H1 (cell line): ENCODE measurements at regions not wholly inside any gene's neighbourhood (a gene's known extent, or its start where the extent isn't known, plus 50 kb on each side); places are given as distances from the start of the nearest gene placed in this dataset.
A peak's percentile ranks its signal among the peaks of the same experiment; 100 is the strongest.

Experiments
- CTCF ChIA-PET: fragments of 300-600 bp; sonication (Branson Sonifier 250); formaldehyde crosslinking; loops from one replicate; lab custom pipeline; 2021; ENCODE audit not compliant: partially characterized antibody; lab: Charles Lee
- POLR2A ChIA-PET: fragments of 300-600 bp; sonication (Branson Sonifier 250); formaldehyde crosslinking; loops from one replicate; lab custom pipeline; 2021; ENCODE audit warnings: inconsistent platforms; ENCODE audit not compliant: partially characterized antibody; lab: Charles Lee
- DNase-seq, 2 experiments: peaks; one replicate each; pipeline versions ENCODE4 v3.0.0 to v3.0.0-alpha.2; 2010 to 2022; ENCODE audit warnings: low spot score in 2 of 2, low read depth in 1 of 2, mixed read lengths in 1 of 2
- FAIRE-seq: peaks from 2 replicates; lab custom pipeline; 2011; peaks lifted over from hg19 to GRCh38; lab: Jason Lieb, UNC
- H2AFZ ChIP-seq: 2 replicates; pipeline ENCODE4 v1.8.1; 2012; ENCODE audit warnings: low read length, inconsistent platforms
- H2AK5ac ChIP-seq: 2 replicates; pipeline ENCODE4 v1.6.1; 2013; ENCODE audit warnings: low read depth, low read length
- H2BK120ac ChIP-seq: replicated peaks from 2 replicates; pipeline ENCODE3; 2013; ENCODE audit warnings: low read depth, low read length, inconsistent platforms
- H2BK12ac ChIP-seq: 2 replicates; pipeline ENCODE4 v1.6.1; 2013; ENCODE audit warnings: low read depth, low read length
- H2BK15ac ChIP-seq: 2 replicates; pipeline ENCODE4 v1.6.1; 2013; ENCODE audit warnings: low read length
- H2BK20ac ChIP-seq: 2 replicates; pipeline ENCODE4 v1.6.1; 2013; ENCODE audit warnings: low read length
- H2BK5ac ChIP-seq: 2 replicates; pipeline ENCODE4 v1.6.1; 2013; ENCODE audit warnings: low read depth, low read length
- H3K14ac ChIP-seq: 2 replicates; pipeline ENCODE4 v1.6.1; 2013; ENCODE audit warnings: inconsistent platforms; ENCODE audit not compliant: insufficient read length
- H3K18ac ChIP-seq: 2 replicates; pipeline ENCODE4 v1.6.1; 2013; ENCODE audit warnings: low read length; ENCODE audit errors: extremely low read depth
- H3K23ac ChIP-seq: 2 replicates; pipeline ENCODE4 v1.6.1; 2013; ENCODE audit warnings: inconsistent platforms; ENCODE audit not compliant: insufficient read length
- H3K23me2 ChIP-seq: 2 replicates; pipeline ENCODE4 v1.6.1; 2013; ENCODE audit warnings: low read depth, low read length
- H3K27ac ChIP-seq: 2 replicates; pipeline ENCODE4 v1.6.1; 2011; ENCODE audit warnings: low read depth, low read length, inconsistent platforms
- H3K27me3 ChIP-seq, 4 experiments: replicated peaks in 1 of 4; 1 replicate in 1 of 4; 2 replicates in 3 of 4; pipeline versions ENCODE4 v1.6.1 to v1.8.1; 2011 to 2013; ENCODE audit warnings: low read length in 3 of 4, mild to moderate bottlenecking in 3 of 4, inconsistent platforms in 2 of 4, mixed read lengths in 2 of 4, moderate library complexity in 1 of 4; ENCODE audit not compliant: control insufficient read depth in 3 of 4, insufficient read depth in 3 of 4; ENCODE audit errors: extremely low read depth in 1 of 4
- H3K36me3 ChIP-seq, 4 experiments: 2 replicates each; pipeline versions ENCODE4 v1.6.1 to v1.8.1; 2011 to 2013; ENCODE audit warnings: mild to moderate bottlenecking in 4 of 4, low read length in 3 of 4, moderate library complexity in 2 of 4, control low read depth in 1 of 4, inconsistent platforms in 1 of 4; ENCODE audit not compliant: insufficient read depth in 4 of 4, control insufficient read depth in 2 of 4
- H3K4ac ChIP-seq: replicated peaks from 2 replicates; pipeline ENCODE3; 2013; ENCODE audit warnings: low read length, low read depth, mixed read lengths, inconsistent platforms; ENCODE audit not compliant: insufficient read length
- H3K4me1 ChIP-seq, 4 experiments: replicated peaks in 1 of 4; 1 replicate in 1 of 4; 2 replicates in 3 of 4; pipeline versions ENCODE4 v1.6.1 to v1.8.1; 2011 to 2013; ENCODE audit warnings: low read length in 3 of 4, inconsistent platforms in 2 of 4, mixed read lengths in 1 of 4; ENCODE audit not compliant: insufficient read depth in 4 of 4, control insufficient read depth in 3 of 4
- H3K4me2 ChIP-seq, 2 experiments: 2 replicates each; pipeline versions ENCODE4 v1.6.1 to v1.8.1; 2011 to 2013; ENCODE audit warnings: low read depth in 2 of 2, low read length in 2 of 2, control low read depth in 1 of 2, inconsistent platforms in 1 of 2, mild to moderate bottlenecking in 1 of 2; ENCODE audit not compliant: insufficient read depth in 1 of 2
- H3K4me3 ChIP-seq, 4 experiments: fragments of 200-600, 300-600 bp in 1 of 4; sonication (generic), shearing (Covaris generic), sonication (Bioruptor Twin) in 1 of 4; 2 replicates each; pipeline versions ENCODE4 v1.5.1 to v1.8.1; 2011 to 2016; ENCODE audit warnings: low read length in 4 of 4, low read depth in 3 of 4, control low read depth in 2 of 4, inconsistent platforms in 2 of 4, mild to moderate bottlenecking in 2 of 4, mixed read lengths in 1 of 4, moderate library complexity in 1 of 4; ENCODE audit not compliant: insufficient read depth in 2 of 4; ENCODE audit errors: extremely low read depth in 1 of 4
- H3K56ac ChIP-seq: replicated peaks from 2 replicates; pipeline ENCODE3; 2013; ENCODE audit warnings: low read depth, mild to moderate bottlenecking, mixed read lengths, low read length, inconsistent platforms; ENCODE audit not compliant: insufficient read length
- H3K79me1 ChIP-seq: 2 replicates; pipeline ENCODE4 v1.6.1; 2013; ENCODE audit warnings: low read depth, low read length, control low read depth
- H3K79me2 ChIP-seq, 2 experiments: 2 replicates each; pipeline versions ENCODE4 v1.6.1 to v1.8.1; 2012 to 2013; ENCODE audit warnings: low read length in 2 of 2, mild to moderate bottlenecking in 2 of 2, inconsistent platforms in 1 of 2; ENCODE audit not compliant: insufficient read depth in 2 of 2, control insufficient read depth in 1 of 2
- H3K9ac ChIP-seq, 4 experiments: replicated peaks in 1 of 4; 1 replicate in 1 of 4; 2 replicates in 3 of 4; pipeline versions ENCODE4 v1.6.1 to v1.8.1; 2011 to 2013; ENCODE audit warnings: low read depth in 3 of 4, low read length in 3 of 4, control low read depth in 2 of 4, mild to moderate bottlenecking in 2 of 4, moderate library complexity in 2 of 4, inconsistent platforms in 1 of 4; ENCODE audit errors: extremely low read depth in 1 of 4
- H3K9me3 ChIP-seq, 2 experiments: 2 replicates each; pipeline versions ENCODE4 v1.6.1 to v1.8.1; 2012 to 2013; ENCODE audit warnings: mild to moderate bottlenecking in 2 of 2, moderate library complexity in 2 of 2, control low read depth in 1 of 2, inconsistent platforms in 1 of 2, low read depth in 1 of 2, low read length in 1 of 2, mixed read lengths in 1 of 2; ENCODE audit not compliant: insufficient read depth in 2 of 2
- H4K20me1 ChIP-seq, 2 experiments: replicated peaks in 1 of 2; 2 replicates each; pipeline versions ENCODE3 to v1.8.1; 2011 to 2013; ENCODE audit warnings: inconsistent platforms in 2 of 2, low read length in 2 of 2, mild to moderate bottlenecking in 1 of 2; ENCODE audit not compliant: insufficient read depth in 2 of 2, control insufficient read depth in 1 of 2
- H4K5ac ChIP-seq: 2 replicates; pipeline ENCODE4 v1.6.1; 2013; ENCODE audit warnings: low read length, low read depth, mixed read lengths, inconsistent platforms; ENCODE audit not compliant: insufficient read length
- H4K8ac ChIP-seq: 2 replicates; pipeline ENCODE4 v1.8.0; 2013; ENCODE audit warnings: mild to moderate bottlenecking, moderate library complexity, low read length, inconsistent platforms; ENCODE audit not compliant: insufficient read depth; ENCODE audit errors: extremely low read depth
- H4K91ac ChIP-seq: replicated peaks from 2 replicates; pipeline ENCODE3; 2013; ENCODE audit warnings: low read length, mixed read lengths, inconsistent platforms; ENCODE audit not compliant: insufficient read length
- CHD2 ChIP-seq: IDR thresholded peaks from 2 replicates; pipeline ENCODE4 v1.6.1; 2012; ENCODE audit warnings: low read length, improper control_type of control experiment
- HDAC2 ChIP-seq, 2 experiments: fragments of 300-600 bp in 1 of 2; sonication (generic) in 1 of 2; IDR thresholded peaks; 2 replicates each; pipeline ENCODE4 v1.6.1; 2011 to 2012; ENCODE audit warnings: low read depth in 2 of 2, low read length in 2 of 2, mild to moderate bottlenecking in 2 of 2, moderate library complexity in 2 of 2, borderline replicate concordance in 1 of 2, inconsistent platforms in 1 of 2
- HDAC6 ChIP-seq: IDR thresholded peaks from one replicate; pipeline ENCODE4 v1.7.1; 2012; ENCODE audit warnings: low read depth, mild to moderate bottlenecking, inconsistent platforms, low read length, moderate library complexity
- KDM4A ChIP-seq: IDR thresholded peaks from one replicate; pipeline ENCODE4 v1.7.1; 2012; ENCODE audit warnings: low read depth, mild to moderate bottlenecking, moderate library complexity, low read length, inconsistent platforms; ENCODE audit not compliant: severe bottlenecking
- MAFK ChIP-seq: IDR thresholded peaks from 2 replicates; pipeline ENCODE4 v1.6.1; 2012; ENCODE audit warnings: low read depth, mild to moderate bottlenecking, improper control_type of control experiment, low read length
- POLR2A ChIP-seq, 2 experiments: IDR thresholded peaks; 1 replicate in 1 of 2; 2 replicates in 1 of 2; pipeline ENCODE4 v1.6.1; 2011; ENCODE audit warnings: low read depth in 2 of 2, low read length in 2 of 2, mild to moderate bottlenecking in 2 of 2; ENCODE audit errors: control extremely low read depth in 1 of 2
- SP4 ChIP-seq: IDR thresholded peaks from 2 replicates; pipeline ENCODE4 v1.6.1; 2012; ENCODE audit warnings: low read length, inconsistent platforms
- TAF1 ChIP-seq: IDR thresholded peaks from 2 replicates; pipeline ENCODE4 v1.6.1; 2011; ENCODE audit warnings: mild to moderate bottlenecking, low read depth, low read length
- YY1 ChIP-seq: IDR thresholded peaks from 2 replicates; pipeline ENCODE4 v1.6.1; 2011; ENCODE audit warnings: low read depth, mild to moderate bottlenecking, low read length
- WGBS, 2 experiments: shearing (Covaris generic) in 1 of 2; methylation state at CpG; one replicate each; pipeline versions ENCODE4 v1.1.6 to v1.1.7; 2013 to 2015; ENCODE audit warnings: low lambda C conversion rate in 2 of 2, mixed read lengths in 2 of 2, inconsistent platforms in 1 of 2, low coverage in 1 of 2, missing lambda C conversion rate in 1 of 2; ENCODE audit not compliant: insufficient replicate concordance in 2 of 2, insufficient coverage in 1 of 2, insufficient read length in 1 of 2; ENCODE audit errors: extremely low coverage in 1 of 2, missing lambda C conversion rate in 1 of 2; 5-methylcytosine and 5-hydroxymethylcytosine counted together

GRCh38 chr4:123844374-123844773, 447.8 kb downstream of the SPRY1 start:
- TF ChIP-seq SP4 (no peak), HDAC6 (no peak), YY1 (no peak), TAF1 (no peak), MAFK (no peak), POLR2A (IDR thresholded peaks at IDR 0.05; ENCODE audit: control extremely low read depth in 1 of 2, low read depth in 2 of 2, low read length in 2 of 2) (no peak), CHD2 (no peak), HDAC2 (IDR thresholded peaks at IDR 0.05; ENCODE audit: borderline replicate concordance in 1 of 2, low read depth in 2 of 2, low read length in 2 of 2) (no peak), KDM4A (no peak)
- H2BK15ac ChIP-seq, result no peak overlapping the region
- WGBS, 2 experiments, result 88% methylated on average over 4 of the region's 4 CpGs; no CpG with 5 or more reads in 1 of the 2 experiments
- H3K4ac ChIP-seq, result no peak overlapping the region
- H3K23me2 ChIP-seq, result no peaks in the 10 kb centered on the region
- no peaks in the 10 kb centered on the region for H3K36me3 ChIP-seq
- H4K5ac ChIP-seq, result no peak overlapping the region
- peaks cover 0 to 2% (median under 1%) of the 10 kb centered on the region in 4 experiments; a peak in 1 of 7 replicates for H3K4me1 ChIP-seq
- no peak overlapping the region for H2AK5ac ChIP-seq
- ChIA-PET CTCF (interaction anchor here (0.7 to 1.4 kb wide), 3 partner anchors 11 to 96 kb away, joined by 3 read pairs; no protein-coding TSS in a partner anchor), POLR2A (no interaction called here)
- no peak overlapping the region; the same call in 1 of the 2 replicates for H2BK20ac ChIP-seq
- no peak overlapping the region for H2AFZ ChIP-seq
- H3K79me1 ChIP-seq, result no peaks in the 10 kb centered on the region
- no peak overlapping the region for H3K4me3 ChIP-seq
- H2BK5ac ChIP-seq, result no peak overlapping the region
- H3K4me2 ChIP-seq, result no peak overlapping the region
- H3K27ac ChIP-seq, result no peak overlapping the region
- FAIRE-seq (no peak), DNase-seq (no peak)
- no peak overlapping the region for H2BK12ac ChIP-seq
- H3K9me3 ChIP-seq, result no peaks in the 10 kb centered on the region; a peak in 1 of 4 replicates
- H4K8ac ChIP-seq, result no peak overlapping the region
- H4K91ac ChIP-seq, result peak overlapping the region; percentile 73
- no peak overlapping the region for H3K18ac ChIP-seq
- no peak overlapping the region for H3K9ac ChIP-seq
- H3K23ac ChIP-seq, result no peak overlapping the region
- no peak overlapping the region for H2BK120ac ChIP-seq
- H3K79me2 ChIP-seq, result no peaks in the 10 kb centered on the region
- no peaks in the 10 kb centered on the region for H3K27me3 ChIP-seq
- no peak overlapping the region for H3K14ac ChIP-seq
- no peaks in the 10 kb centered on the region for H4K20me1 ChIP-seq
- no peak overlapping the region for H3K56ac ChIP-seq
